CD4-positive, alpha-beta T cell (primary cell): ENCODE measurements at regions not wholly inside any gene's neighbourhood (a gene's known extent, or its start where the extent isn't known, plus 50 kb on each side); places are given as distances from the start of the nearest gene placed in this dataset.

ENCODE experiments used
- ATAC-seq: fragments of 200-7000 bp; cut with Tn5 transposase; one replicate; pipeline ENCODE4 v1.10.0; 2022; ENCODE audit warnings: mild to moderate bottlenecking; ENCODE audit not compliant: poor library complexity
- CTCF ChIA-PET: fragments of 350-600 bp; sonication (Branson Sonifier 250); formaldehyde crosslinking; loops from one replicate; lab custom pipeline; 2021; ENCODE audit warnings: antibody characterized with exemption, inconsistent platforms; lab: Charles Lee
- POLR2A ChIA-PET: fragments of 350-600 bp; sonication (Branson Sonifier 250); formaldehyde crosslinking; loops from one replicate; lab custom pipeline; 2021; ENCODE audit warnings: antibody characterized with exemption, inconsistent platforms; lab: Charles Lee
- DNase-seq, 14 experiments: peaks; one replicate each; pipeline ENCODE4 v3.0.0-alpha.2; 2013 to 2020; ENCODE audit warnings: mixed read lengths in 2 of 14
- H3K27ac ChIP-seq, 2 donors: one replicate each; pipeline versions ENCODE4 v1.5.1 to v1.7.0; 2013; ENCODE audit warnings: low read length in 2 of 2, low read depth in 1 of 2, mild to moderate bottlenecking in 1 of 2
- H3K27me3 ChIP-seq, 2 experiments: 1 replicate in 1 of 2; 2 replicates in 1 of 2; pipeline versions ENCODE4 v1.6.1 to v1.7.0; 2013; ENCODE audit warnings: low read length in 2 of 2, control low read depth in 1 of 2, mild to moderate bottlenecking in 1 of 2, moderate library complexity in 1 of 2; ENCODE audit not compliant: insufficient read depth in 2 of 2, control insufficient read depth in 1 of 2
- H3K36me3 ChIP-seq: one replicate; pipeline ENCODE4 v1.6.1; 2013; ENCODE audit warnings: low read length, control low read depth; ENCODE audit not compliant: insufficient read depth
- H3K4me1 ChIP-seq: one replicate; pipeline ENCODE4 v1.6.1; 2013; ENCODE audit warnings: low read length, control low read depth; ENCODE audit not compliant: insufficient read depth
- H3K4me3 ChIP-seq: one replicate; pipeline ENCODE4 v1.5.1; 2013; ENCODE audit warnings: mild to moderate bottlenecking, low read length, moderate library complexity
- H3K9me3 ChIP-seq, 2 experiments: 1 replicate in 1 of 2; 2 replicates in 1 of 2; pipeline versions ENCODE4 v1.6.1 to v1.7.0; 2013; ENCODE audit warnings: low read length in 2 of 2, mild to moderate bottlenecking in 2 of 2, control low read depth in 1 of 2, moderate library complexity in 1 of 2; ENCODE audit not compliant: control insufficient read depth in 1 of 2, insufficient read depth in 1 of 2
- H3K27ac Mint-ChIP-seq: one replicate; pipeline ENCODE4 v1.8.0; 2020; ENCODE audit warnings: mixed read lengths
- H3K27me3 Mint-ChIP-seq: one replicate; pipeline ENCODE4 v1.8.0; 2021; ENCODE audit warnings: mixed read lengths
- H3K36me3 Mint-ChIP-seq: one replicate; pipeline ENCODE4 v1.8.0; 2021; ENCODE audit warnings: low read depth, mixed read lengths
- H3K4me1 Mint-ChIP-seq: one replicate; pipeline ENCODE4 v1.8.0; 2021; ENCODE audit warnings: low read depth, mixed read lengths
- H3K4me3 Mint-ChIP-seq: one replicate; pipeline ENCODE4 v1.8.0; 2020; ENCODE audit warnings: mild to moderate bottlenecking, mixed read lengths
- H3K9me3 Mint-ChIP-seq: one replicate; pipeline ENCODE4 v1.8.0; 2020; ENCODE audit warnings: mixed read lengths
- CTCF ChIP-seq: fragments of 200-600 bp; IDR thresholded peaks from one replicate; pipeline ENCODE4 v1.8.0; 2022; ENCODE audit warnings: antibody characterized with exemption, mild to moderate bottlenecking
- intact Hi-C, 2 experiments: fragments of 100-400 bp; cut with DNase I in 1 of 2; cut with micrococcal nuclease in 1 of 2; formaldehyde crosslinking; loops; one replicate each; pipeline versions ENCODE4 v1.15.1 to v1.9.0; 2023 to 2025; cut with DNase I, micrococcal nuclease

- Mint-ChIP-seq H3K9me3 (no peaks in the 10 kb centered on the region), H3K4me3 (no peak overlapping the region), H3K27me3 (no peaks in the 10 kb centered on the region), H3K36me3 (peaks cover 14% of the 10 kb centered on the region), H3K27ac (no peak overlapping the region), H3K4me1 (no peaks in the 10 kb centered on the region)
- H3K27me3 ChIP-seq = no peaks in the 10 kb centered on the region
- H3K4me3 ChIP-seq = no peak overlapping the region
- ATAC-seq (no peak), DNase-seq (no peak)
- CTCF ChIA-PET = no interaction called here
- H3K27ac ChIP-seq = no peak overlapping the region
- POLR2A ChIA-PET = no interaction called here
- H3K9me3 ChIP-seq = peaks cover 0 to under 1% of the 10 kb centered on the region in 2 experiments
- peaks cover 3% of the 10 kb centered on the region for H3K36me3 ChIP-seq
- no peak for TF ChIP-seq CTCF
- no peaks in the 10 kb centered on the region for H3K4me1 ChIP-seq
- intact Hi-C loops = no loop called here
These were observed 119.9 kb downstream of the ASMT start for GRCh38 chrX:1734806-1735205.

GRCh38 chrX:1741816-1742394 is 127.0 kb downstream of the ASMT start:
- Mint-ChIP-seq H3K36me3 (peaks cover 76% of the 10 kb centered on the region), H3K4me1 (no peaks in the 10 kb centered on the region), H3K4me3 (no peak overlapping the region), H3K9me3 (peaks cover 7% of the 10 kb centered on the region), H3K27ac (no peak overlapping the region), H3K27me3 (no peaks in the 10 kb centered on the region)
- H3K9me3 ChIP-seq = peaks cover 6 to 7% of the 10 kb centered on the region in 2 experiments
- DNase-seq (no peak), ATAC-seq (no peak)
- POLR2A ChIA-PET = no interaction called here
- no peaks in the 10 kb centered on the region for H3K4me1 ChIP-seq
- no peak for TF ChIP-seq CTCF
- peaks cover 11% of the 10 kb centered on the region for H3K36me3 ChIP-seq
- CTCF ChIA-PET = no interaction called here
- H3K27ac ChIP-seq = no peak overlapping the region
- intact Hi-C loops = no loop called here
- no peak overlapping the region for H3K4me3 ChIP-seq
- no peaks in the 10 kb centered on the region for H3K27me3 ChIP-seq

GRCh38 chrX:1743105-1743504 is 128.2 kb downstream of the ASMT start:
- DNase-seq = no peak
- no peak overlapping the region for H3K27ac ChIP-seq
- no peak overlapping the region for H3K4me3 ChIP-seq
- Mint-ChIP-seq H3K9me3 (peaks cover 9% of the 10 kb centered on the region), H3K27me3 (no peaks in the 10 kb centered on the region), H3K27ac (no peak overlapping the region), H3K4me1 (no peaks in the 10 kb centered on the region), H3K36me3 (peaks cover 78% of the 10 kb centered on the region), H3K4me3 (no peak overlapping the region)
- no peaks in the 10 kb centered on the region for H3K27me3 ChIP-seq
- no peak for ATAC-seq
- ChIA-PET CTCF (no interaction called here), POLR2A (no interaction called here)
- intact Hi-C loops = no loop called here
- H3K36me3 ChIP-seq = peaks cover 11% of the 10 kb centered on the region
- TF ChIP-seq CTCF = no peak
- H3K9me3 ChIP-seq = peaks cover 6 to 7% of the 10 kb centered on the region in 2 experiments
- no peaks in the 10 kb centered on the region for H3K4me1 ChIP-seq
